DND-41 (cell line): ENCODE measurements at regions not wholly inside any gene's neighbourhood (a gene's known extent, or its start where the extent isn't known, plus 50 kb on each side); places are given as distances from the start of the nearest gene placed in this dataset.

Source experiments
- ATAC-seq: fragments of 200-7000 bp; cut with Tn5 transposase; 3 replicates; pipeline ENCODE4 v1.9.1; 2021; ENCODE audit warnings: low read depth; ENCODE audit not compliant: insufficient read depth
- DNase-seq: peaks from one replicate; pipeline ENCODE4 v3.0.0-alpha.2; 2020
- H2AFZ ChIP-seq: 2 replicates; pipeline ENCODE4 v1.6.0; 2012; ENCODE audit warnings: low read depth, low read length
- H3K27ac ChIP-seq: 2 replicates; pipeline ENCODE4 v1.5.1; 2012; ENCODE audit warnings: low read length, inconsistent platforms
- H3K27me3 ChIP-seq: fragments of 200-600 bp; sonication (generic); 2 replicates; pipeline ENCODE4 v1.6.0; 2012; ENCODE audit warnings: low read length, mild to moderate bottlenecking, inconsistent platforms; ENCODE audit not compliant: insufficient read depth, poor library complexity
- H3K36me3 ChIP-seq: 2 replicates; pipeline ENCODE4 v1.5.1; 2012; ENCODE audit warnings: low read length, inconsistent platforms; ENCODE audit not compliant: insufficient read depth
- H3K4me1 ChIP-seq: 2 replicates; pipeline ENCODE4 v1.5.1; 2012; ENCODE audit warnings: mild to moderate bottlenecking, low read length; ENCODE audit not compliant: insufficient read depth
- H3K4me2 ChIP-seq: 2 replicates; pipeline ENCODE4 v1.6.0; 2012; ENCODE audit warnings: mild to moderate bottlenecking, moderate library complexity, low read length, inconsistent platforms; ENCODE audit not compliant: insufficient read depth
- H3K4me3 ChIP-seq, 2 experiments: fragments of 200-600 bp in 1 of 2; shearing (Covaris generic) in 1 of 2; 2 replicates each; pipeline ENCODE4 v1.5.1; 2012 to 2016; ENCODE audit warnings: inconsistent platforms in 2 of 2, low read length in 2 of 2, mild to moderate bottlenecking in 2 of 2, low read depth in 1 of 2, moderate library complexity in 1 of 2
- H3K79me2 ChIP-seq: 2 replicates; pipeline ENCODE4 v1.6.0; 2012; ENCODE audit warnings: low read length, inconsistent platforms; ENCODE audit not compliant: insufficient read depth
- H3K9ac ChIP-seq: 2 replicates; pipeline ENCODE4 v1.6.0; 2012; ENCODE audit warnings: low read depth, mild to moderate bottlenecking, inconsistent platforms, low read length, moderate library complexity
- H3K9me3 ChIP-seq: 2 replicates; pipeline ENCODE4 v1.5.1; 2012; ENCODE audit warnings: low read length, moderate library complexity, mild to moderate bottlenecking, inconsistent platforms; ENCODE audit not compliant: insufficient read depth, severe bottlenecking
- H4K20me1 ChIP-seq: 2 replicates; pipeline ENCODE4 v1.6.0; 2012; ENCODE audit warnings: low read length; ENCODE audit not compliant: insufficient read depth
- EZH2 ChIP-seq: IDR thresholded peaks from 3 replicates; pipeline ENCODE4 v1.6.1; 2012; ENCODE audit warnings: borderline replicate concordance, low read depth, mild to moderate bottlenecking, moderate library complexity, low read length, inconsistent platforms; ENCODE audit not compliant: severe bottlenecking
- TF ChIP-seq, protein P1 (sequence below): IDR thresholded peaks from 2 replicates; pipeline ENCODE4 v1.5.1; 2012; ENCODE audit warnings: borderline replicate concordance, low read length, moderate library complexity, mild to moderate bottlenecking; ENCODE audit not compliant: poor library complexity, severe bottlenecking; ENCODE audit errors: extremely low read depth

DNA sequence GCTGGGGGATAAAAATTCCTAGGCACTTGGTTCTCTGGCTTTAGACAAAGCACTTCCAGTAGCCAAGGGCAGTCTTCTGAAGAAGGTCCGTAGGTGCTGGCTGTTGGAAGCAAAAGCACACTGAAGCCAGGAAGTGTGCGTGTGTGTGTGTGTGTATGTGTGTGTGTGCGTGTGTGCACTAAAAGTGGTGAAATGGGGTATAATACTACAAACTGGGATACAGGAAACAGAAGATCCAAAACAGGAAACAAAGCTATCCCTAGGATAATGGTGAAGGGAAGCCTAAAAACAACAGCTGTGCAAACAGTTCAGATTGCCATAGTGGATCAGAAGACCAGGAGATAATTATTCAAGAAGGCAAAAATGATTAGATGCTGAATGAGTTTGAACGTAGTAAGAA lies 103.4 kb downstream of the IL20RB start:
- DNase-seq (no peak), ATAC-seq (no peak)
- Histone ChIP-seq H4K20me1 (no peaks in the 10 kb centered on the region), H3K4me3 (no peak overlapping the region), H3K27me3 (peaks cover 11% of the 10 kb centered on the region), H3K27ac (no peak overlapping the region), H3K9ac (no peak overlapping the region), H3K4me2 (no peak overlapping the region), H2AFZ (no peak overlapping the region), H3K4me1 (no peaks in the 10 kb centered on the region), H3K79me2 (no peaks in the 10 kb centered on the region), H3K36me3 (no peaks in the 10 kb centered on the region), H3K9me3 (no peaks in the 10 kb centered on the region)
- TF ChIP-seq, protein P1, sequence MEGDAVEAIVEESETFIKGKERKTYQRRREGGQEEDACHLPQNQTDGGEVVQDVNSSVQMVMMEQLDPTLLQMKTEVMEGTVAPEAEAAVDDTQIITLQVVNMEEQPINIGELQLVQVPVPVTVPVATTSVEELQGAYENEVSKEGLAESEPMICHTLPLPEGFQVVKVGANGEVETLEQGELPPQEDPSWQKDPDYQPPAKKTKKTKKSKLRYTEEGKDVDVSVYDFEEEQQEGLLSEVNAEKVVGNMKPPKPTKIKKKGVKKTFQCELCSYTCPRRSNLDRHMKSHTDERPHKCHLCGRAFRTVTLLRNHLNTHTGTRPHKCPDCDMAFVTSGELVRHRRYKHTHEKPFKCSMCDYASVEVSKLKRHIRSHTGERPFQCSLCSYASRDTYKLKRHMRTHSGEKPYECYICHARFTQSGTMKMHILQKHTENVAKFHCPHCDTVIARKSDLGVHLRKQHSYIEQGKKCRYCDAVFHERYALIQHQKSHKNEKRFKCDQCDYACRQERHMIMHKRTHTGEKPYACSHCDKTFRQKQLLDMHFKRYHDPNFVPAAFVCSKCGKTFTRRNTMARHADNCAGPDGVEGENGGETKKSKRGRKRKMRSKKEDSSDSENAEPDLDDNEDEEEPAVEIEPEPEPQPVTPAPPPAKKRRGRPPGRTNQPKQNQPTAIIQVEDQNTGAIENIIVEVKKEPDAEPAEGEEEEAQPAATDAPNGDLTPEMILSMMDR = no peak
- no peak for TF ChIP-seq EZH2

DNA sequence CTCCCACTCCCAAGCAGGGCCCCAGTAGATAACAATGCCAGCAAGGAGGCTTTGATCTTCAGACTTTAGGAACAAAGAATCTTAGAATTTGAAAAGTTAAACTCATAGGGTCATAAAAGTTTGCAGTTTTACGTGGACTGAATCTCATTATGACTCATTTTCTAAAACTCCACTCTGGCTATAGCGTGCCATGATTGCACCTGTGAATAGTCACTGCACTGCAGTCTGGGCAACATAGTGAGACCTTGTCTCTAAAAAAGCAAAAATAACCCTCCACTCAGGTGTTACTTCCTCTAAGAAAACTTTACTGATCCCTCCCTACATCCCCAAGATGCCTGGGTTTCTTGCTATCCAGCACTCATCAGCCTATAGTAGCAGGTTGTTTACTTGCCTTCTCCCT lies 104.5 kb downstream of the IL20RB start:
- DNase-seq (no peak), ATAC-seq (no peak)
- Histone ChIP-seq H3K9me3 (no peaks in the 10 kb centered on the region), H4K20me1 (no peaks in the 10 kb centered on the region), H3K4me1 (no peaks in the 10 kb centered on the region), H3K9ac (no peak overlapping the region), H2AFZ (no peak overlapping the region), H3K36me3 (no peaks in the 10 kb centered on the region), H3K4me3 (no peak overlapping the region), H3K27me3 (peaks cover 11% of the 10 kb centered on the region), H3K4me2 (no peak overlapping the region), H3K27ac (no peak overlapping the region), H3K79me2 (no peaks in the 10 kb centered on the region)
- no peak for TF ChIP-seq EZH2
- TF ChIP-seq, protein P1 = no peak

DNA sequence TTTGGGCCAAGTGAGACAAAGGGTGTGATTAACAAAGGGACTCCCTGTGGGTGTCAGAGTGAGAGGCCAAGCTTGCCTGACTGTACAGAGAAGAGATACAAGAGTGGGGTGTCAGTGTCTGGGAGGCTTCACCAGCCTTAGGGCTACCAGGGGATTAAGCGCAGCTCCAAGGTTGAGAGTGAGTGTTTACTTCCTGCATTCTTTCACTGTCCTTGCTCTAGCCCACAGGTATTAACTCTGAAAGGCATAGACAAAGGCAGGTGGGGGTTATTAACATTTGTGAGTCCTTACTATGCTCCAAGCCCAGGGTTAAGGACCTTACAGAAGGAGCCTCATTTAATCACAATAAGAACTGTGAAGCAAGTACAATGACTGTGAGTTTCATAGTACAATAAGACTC lies 107.6 kb downstream of the IL20RB start:
- Histone ChIP-seq H2AFZ (no peak overlapping the region), H3K27me3 (peaks cover 11% of the 10 kb centered on the region), H3K27ac (no peak overlapping the region), H3K9me3 (no peaks in the 10 kb centered on the region), H3K9ac (no peak overlapping the region), H3K36me3 (no peaks in the 10 kb centered on the region), H3K4me1 (no peaks in the 10 kb centered on the region), H3K4me2 (no peak overlapping the region), H3K79me2 (no peaks in the 10 kb centered on the region), H3K4me3 (no peak overlapping the region), H4K20me1 (no peaks in the 10 kb centered on the region)
- DNase-seq = no peak
- ATAC-seq = no peak
- TF ChIP-seq EZH2 = no peak
- TF ChIP-seq, protein P1 = no peak

DNA sequence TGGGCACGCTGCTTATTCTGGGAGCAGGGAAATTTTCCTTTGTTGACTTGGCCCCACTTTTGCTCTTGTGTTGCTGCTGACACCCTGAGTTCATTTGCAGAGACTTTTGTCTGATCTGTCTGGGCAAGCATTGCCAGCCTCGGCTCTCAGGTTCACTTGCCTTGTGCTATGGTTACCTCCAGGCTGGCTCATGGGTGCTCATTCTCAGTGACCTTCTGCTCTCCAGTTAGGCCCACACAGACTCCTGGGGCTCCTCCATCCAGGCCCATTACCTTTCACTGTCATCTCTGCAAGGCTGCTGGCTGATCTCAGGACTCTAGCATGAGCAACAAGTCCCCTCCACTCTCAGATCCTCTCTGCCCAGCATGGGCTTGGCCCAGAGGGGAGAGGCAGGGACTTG lies 108.3 kb downstream of the IL20RB start:
- Histone ChIP-seq H2AFZ (no peak overlapping the region), H3K4me1 (no peaks in the 10 kb centered on the region), H3K36me3 (no peaks in the 10 kb centered on the region), H3K27me3 (peaks cover 8% of the 10 kb centered on the region), H3K27ac (no peak overlapping the region), H3K4me2 (no peak overlapping the region), H3K4me3 (no peak overlapping the region), H3K9ac (no peak overlapping the region), H4K20me1 (no peaks in the 10 kb centered on the region), H3K79me2 (no peaks in the 10 kb centered on the region), H3K9me3 (no peaks in the 10 kb centered on the region)
- no peak for ATAC-seq
- DNase-seq = no peak
- TF ChIP-seq EZH2 = no peak
- TF ChIP-seq, protein P1 = no peak
